GM18907 (cell line): ENCODE measurements at regions not wholly inside any gene's neighbourhood (a gene's known extent, or its start where the extent isn't known, plus 50 kb on each side); places are given as distances from the start of the nearest gene placed in this dataset.
"Not testable (repeated sequence)": the region's sequence is repeated elsewhere in the genome, so short reads cannot be mapped to it uniquely, and the experiment has no call there.

Source experiments
- ATAC-seq: cut with Tn5 transposase; IDR thresholded peaks from one replicate; pipeline ENCODE4 v1.9.1; 2021; ENCODE audit warnings: mild to moderate bottlenecking, moderate library complexity; ENCODE audit not compliant: unreplicated experiment

- ATAC-seq = no peak
These were observed 268.8 kb upstream of the DIO3 start for GRCh38 chr14:101292448-101292847.

GRCh38 chr14:101293605-101294004 is 267.7 kb upstream of the DIO3 start:
- ATAC-seq = no peak

- ATAC-seq = no peak
These were observed 267.2 kb upstream of the DIO3 start for GRCh38 chr14:101294136-101294535.

GRCh38 chr14:101299781-101300180 is 261.5 kb upstream of the DIO3 start:
- not testable (repeated sequence) for ATAC-seq

- no peak for ATAC-seq
These were observed 260.3 kb upstream of the DIO3 start for GRCh38 chr14:101301011-101301410.

- not testable (repeated sequence) for ATAC-seq
These were observed 254.1 kb upstream of the DIO3 start for GRCh38 chr14:101307162-101307561.

GRCh38 chr14:101311186-101311585 is 250.1 kb upstream of the DIO3 start:
- ATAC-seq = not testable (repeated sequence)

GRCh38 chr14:101313268-101313667 is 248.0 kb upstream of the DIO3 start:
- ATAC-seq = no peak

- ATAC-seq = no peak
These were observed 245.4 kb upstream of the DIO3 start for GRCh38 chr14:101315802-101316296.

GRCh38 chr14:101318271-101318670 is 243.0 kb upstream of the DIO3 start:
- ATAC-seq = no peak

GRCh38 chr14:101320396-101320795 is 240.9 kb upstream of the DIO3 start:
- no peak for ATAC-seq

- ATAC-seq = no peak
These were observed 239.1 kb upstream of the DIO3 start for GRCh38 chr14:101322223-101322622.

GRCh38 chr14:101323111-101323510 is 238.2 kb upstream of the DIO3 start:
- no peak for ATAC-seq

GRCh38 chr14:101323614-101324235 is 237.6 kb upstream of the DIO3 start:
- not testable (repeated sequence) for ATAC-seq

GRCh38 chr14:101325319-101325718 is 236.0 kb upstream of the DIO3 start:
- no peak for ATAC-seq

GRCh38 chr14:101328412-101329028 is 232.8 kb upstream of the DIO3 start:
- no peak for ATAC-seq

- ATAC-seq = no peak
These were observed 230.7 kb upstream of the DIO3 start for GRCh38 chr14:101330416-101331140.

- no peak for ATAC-seq
These were observed 230.2 kb upstream of the DIO3 start for GRCh38 chr14:101331141-101331525.

GRCh38 chr14:101331661-101332169 is 229.6 kb upstream of the DIO3 start:
- no peak for ATAC-seq

- ATAC-seq = no peak
These were observed 229.0 kb upstream of the DIO3 start for GRCh38 chr14:101332281-101332680.

GRCh38 chr14:101333335-101334280 is 227.7 kb upstream of the DIO3 start:
- no peak for ATAC-seq
